H1 (cell line): ENCODE measurements at regions not wholly inside any gene's neighbourhood (a gene's known extent, or its start where the extent isn't known, plus 50 kb on each side); places are given as distances from the start of the nearest gene placed in this dataset.

Source experiments
- CTCF ChIA-PET: fragments of 300-600 bp; sonication (Branson Sonifier 250); formaldehyde crosslinking; loops from one replicate; lab custom pipeline; 2021; ENCODE audit not compliant: partially characterized antibody; lab: Charles Lee
- POLR2A ChIA-PET: fragments of 300-600 bp; sonication (Branson Sonifier 250); formaldehyde crosslinking; loops from one replicate; lab custom pipeline; 2021; ENCODE audit warnings: inconsistent platforms; ENCODE audit not compliant: partially characterized antibody; lab: Charles Lee
- DNase-seq, 2 experiments: peaks; one replicate each; pipeline versions ENCODE4 v3.0.0 to v3.0.0-alpha.2; 2010 to 2022; ENCODE audit warnings: low spot score in 2 of 2, low read depth in 1 of 2, mixed read lengths in 1 of 2
- FAIRE-seq: peaks from 2 replicates; lab custom pipeline; 2011; peaks lifted over from hg19 to GRCh38; lab: Jason Lieb, UNC
- H2AFZ ChIP-seq: 2 replicates; pipeline ENCODE4 v1.8.1; 2012; ENCODE audit warnings: low read length, inconsistent platforms
- H2AK5ac ChIP-seq: 2 replicates; pipeline ENCODE4 v1.6.1; 2013; ENCODE audit warnings: low read depth, low read length
- H2BK120ac ChIP-seq: replicated peaks from 2 replicates; pipeline ENCODE3; 2013; ENCODE audit warnings: low read depth, low read length, inconsistent platforms
- H2BK12ac ChIP-seq: 2 replicates; pipeline ENCODE4 v1.6.1; 2013; ENCODE audit warnings: low read depth, low read length
- H2BK15ac ChIP-seq: 2 replicates; pipeline ENCODE4 v1.6.1; 2013; ENCODE audit warnings: low read length
- H2BK20ac ChIP-seq: 2 replicates; pipeline ENCODE4 v1.6.1; 2013; ENCODE audit warnings: low read length
- H2BK5ac ChIP-seq: 2 replicates; pipeline ENCODE4 v1.6.1; 2013; ENCODE audit warnings: low read depth, low read length
- H3K14ac ChIP-seq: 2 replicates; pipeline ENCODE4 v1.6.1; 2013; ENCODE audit warnings: inconsistent platforms; ENCODE audit not compliant: insufficient read length
- H3K18ac ChIP-seq: 2 replicates; pipeline ENCODE4 v1.6.1; 2013; ENCODE audit warnings: low read length; ENCODE audit errors: extremely low read depth
- H3K23ac ChIP-seq: 2 replicates; pipeline ENCODE4 v1.6.1; 2013; ENCODE audit warnings: inconsistent platforms; ENCODE audit not compliant: insufficient read length
- H3K23me2 ChIP-seq: 2 replicates; pipeline ENCODE4 v1.6.1; 2013; ENCODE audit warnings: low read depth, low read length
- H3K27ac ChIP-seq: 2 replicates; pipeline ENCODE4 v1.6.1; 2011; ENCODE audit warnings: low read depth, low read length, inconsistent platforms
- H3K27me3 ChIP-seq, 4 experiments: replicated peaks in 1 of 4; 1 replicate in 1 of 4; 2 replicates in 3 of 4; pipeline versions ENCODE4 v1.6.1 to v1.8.1; 2011 to 2013; ENCODE audit warnings: low read length in 3 of 4, mild to moderate bottlenecking in 3 of 4, inconsistent platforms in 2 of 4, mixed read lengths in 2 of 4, moderate library complexity in 1 of 4; ENCODE audit not compliant: control insufficient read depth in 3 of 4, insufficient read depth in 3 of 4; ENCODE audit errors: extremely low read depth in 1 of 4
- H3K36me3 ChIP-seq, 4 experiments: 2 replicates each; pipeline versions ENCODE4 v1.6.1 to v1.8.1; 2011 to 2013; ENCODE audit warnings: mild to moderate bottlenecking in 4 of 4, low read length in 3 of 4, moderate library complexity in 2 of 4, control low read depth in 1 of 4, inconsistent platforms in 1 of 4; ENCODE audit not compliant: insufficient read depth in 4 of 4, control insufficient read depth in 2 of 4
- H3K4ac ChIP-seq: replicated peaks from 2 replicates; pipeline ENCODE3; 2013; ENCODE audit warnings: low read length, low read depth, mixed read lengths, inconsistent platforms; ENCODE audit not compliant: insufficient read length
- H3K4me1 ChIP-seq, 4 experiments: replicated peaks in 1 of 4; 1 replicate in 1 of 4; 2 replicates in 3 of 4; pipeline versions ENCODE4 v1.6.1 to v1.8.1; 2011 to 2013; ENCODE audit warnings: low read length in 3 of 4, inconsistent platforms in 2 of 4, mixed read lengths in 1 of 4; ENCODE audit not compliant: insufficient read depth in 4 of 4, control insufficient read depth in 3 of 4
- H3K4me2 ChIP-seq, 2 experiments: 2 replicates each; pipeline versions ENCODE4 v1.6.1 to v1.8.1; 2011 to 2013; ENCODE audit warnings: low read depth in 2 of 2, low read length in 2 of 2, control low read depth in 1 of 2, inconsistent platforms in 1 of 2, mild to moderate bottlenecking in 1 of 2; ENCODE audit not compliant: insufficient read depth in 1 of 2
- H3K4me3 ChIP-seq, 4 experiments: fragments of 200-600, 300-600 bp in 1 of 4; sonication (generic), shearing (Covaris generic), sonication (Bioruptor Twin) in 1 of 4; 2 replicates each; pipeline versions ENCODE4 v1.5.1 to v1.8.1; 2011 to 2016; ENCODE audit warnings: low read length in 4 of 4, low read depth in 3 of 4, control low read depth in 2 of 4, inconsistent platforms in 2 of 4, mild to moderate bottlenecking in 2 of 4, mixed read lengths in 1 of 4, moderate library complexity in 1 of 4; ENCODE audit not compliant: insufficient read depth in 2 of 4; ENCODE audit errors: extremely low read depth in 1 of 4
- H3K56ac ChIP-seq: replicated peaks from 2 replicates; pipeline ENCODE3; 2013; ENCODE audit warnings: low read depth, mild to moderate bottlenecking, mixed read lengths, low read length, inconsistent platforms; ENCODE audit not compliant: insufficient read length
- H3K79me1 ChIP-seq: 2 replicates; pipeline ENCODE4 v1.6.1; 2013; ENCODE audit warnings: low read depth, low read length, control low read depth
- H3K79me2 ChIP-seq, 2 experiments: 2 replicates each; pipeline versions ENCODE4 v1.6.1 to v1.8.1; 2012 to 2013; ENCODE audit warnings: low read length in 2 of 2, mild to moderate bottlenecking in 2 of 2, inconsistent platforms in 1 of 2; ENCODE audit not compliant: insufficient read depth in 2 of 2, control insufficient read depth in 1 of 2
- H3K9ac ChIP-seq, 4 experiments: replicated peaks in 1 of 4; 1 replicate in 1 of 4; 2 replicates in 3 of 4; pipeline versions ENCODE4 v1.6.1 to v1.8.1; 2011 to 2013; ENCODE audit warnings: low read depth in 3 of 4, low read length in 3 of 4, control low read depth in 2 of 4, mild to moderate bottlenecking in 2 of 4, moderate library complexity in 2 of 4, inconsistent platforms in 1 of 4; ENCODE audit errors: extremely low read depth in 1 of 4
- H3K9me3 ChIP-seq, 2 experiments: 2 replicates each; pipeline versions ENCODE4 v1.6.1 to v1.8.1; 2012 to 2013; ENCODE audit warnings: mild to moderate bottlenecking in 2 of 2, moderate library complexity in 2 of 2, control low read depth in 1 of 2, inconsistent platforms in 1 of 2, low read depth in 1 of 2, low read length in 1 of 2, mixed read lengths in 1 of 2; ENCODE audit not compliant: insufficient read depth in 2 of 2
- H4K20me1 ChIP-seq, 2 experiments: replicated peaks in 1 of 2; 2 replicates each; pipeline versions ENCODE3 to v1.8.1; 2011 to 2013; ENCODE audit warnings: inconsistent platforms in 2 of 2, low read length in 2 of 2, mild to moderate bottlenecking in 1 of 2; ENCODE audit not compliant: insufficient read depth in 2 of 2, control insufficient read depth in 1 of 2
- H4K5ac ChIP-seq: 2 replicates; pipeline ENCODE4 v1.6.1; 2013; ENCODE audit warnings: low read length, low read depth, mixed read lengths, inconsistent platforms; ENCODE audit not compliant: insufficient read length
- H4K8ac ChIP-seq: 2 replicates; pipeline ENCODE4 v1.8.0; 2013; ENCODE audit warnings: mild to moderate bottlenecking, moderate library complexity, low read length, inconsistent platforms; ENCODE audit not compliant: insufficient read depth; ENCODE audit errors: extremely low read depth
- H4K91ac ChIP-seq: replicated peaks from 2 replicates; pipeline ENCODE3; 2013; ENCODE audit warnings: low read length, mixed read lengths, inconsistent platforms; ENCODE audit not compliant: insufficient read length
- CHD7 ChIP-seq: fragments of 300-600 bp; sonication (generic); IDR thresholded peaks from 2 replicates; pipeline ENCODE4 v1.7.1; 2012; ENCODE audit warnings: low read length, moderate library complexity, mild to moderate bottlenecking, inconsistent platforms; ENCODE audit not compliant: insufficient replicate concordance
- WGBS, 2 experiments: shearing (Covaris generic) in 1 of 2; methylation state at CpG; one replicate each; pipeline versions ENCODE4 v1.1.6 to v1.1.7; 2013 to 2015; ENCODE audit warnings: low lambda C conversion rate in 2 of 2, mixed read lengths in 2 of 2, inconsistent platforms in 1 of 2, low coverage in 1 of 2, missing lambda C conversion rate in 1 of 2; ENCODE audit not compliant: insufficient replicate concordance in 2 of 2, insufficient coverage in 1 of 2, insufficient read length in 1 of 2; ENCODE audit errors: extremely low coverage in 1 of 2, missing lambda C conversion rate in 1 of 2; 5-methylcytosine and 5-hydroxymethylcytosine counted together

- Histone ChIP-seq H2BK20ac (no peak overlapping the region), H2BK12ac (no peak overlapping the region), H3K4me2 (no peak overlapping the region), H3K56ac (no peak overlapping the region), H3K27me3 (peaks cover 0 to 1% (median 0%) of the 10 kb centered on the region in 4 experiments; a peak in 1 of 7 replicates), H4K8ac (no peak overlapping the region), H3K9me3 (no peaks in the 10 kb centered on the region), H3K23me2 (no peaks in the 10 kb centered on the region), H3K27ac (no peak overlapping the region), H2BK120ac (no peak overlapping the region), H3K18ac (no peak overlapping the region), H3K4me1 (peaks cover 2 to 5% (median 4%) of the 10 kb centered on the region in 4 experiments; a peak in 5 of 7 replicates), H4K5ac (no peak overlapping the region), H2BK15ac (no peak overlapping the region), H3K9ac (no peak overlapping the region), H3K4me3 (no peak overlapping the region), H2AFZ (peak overlapping the region; percentile 88; the same call in 1 of the 2 replicates), H3K79me1 (no peaks in the 10 kb centered on the region), H3K14ac (no peak overlapping the region), H3K36me3 (no peaks in the 10 kb centered on the region), H3K4ac (no peak overlapping the region), H4K91ac (no peak overlapping the region), H4K20me1 (no peaks in the 10 kb centered on the region), H3K79me2 (no peaks in the 10 kb centered on the region), H2AK5ac (no peak overlapping the region), H3K23ac (no peak overlapping the region), H2BK5ac (no peak overlapping the region)
- ChIA-PET POLR2A (no interaction called here), CTCF (no interaction called here)
- 85% methylated on average over 2 of the region's 2 CpGs; no CpG with 5 or more reads in 1 of the 2 experiments for WGBS, 2 experiments
- no peak for FAIRE-seq
- no peak for DNase-seq
- no peak for TF ChIP-seq CHD7
These were observed 704.3 kb downstream of the TFAP2A start for GRCh38 chr6:9710574-9710973.
